Panc1 (cell line): ENCODE measurements at regions not wholly inside any gene's neighbourhood (a gene's known extent, or its start where the extent isn't known, plus 50 kb on each side); places are given as distances from the start of the nearest gene placed in this dataset.

Experiments used
- POLR2AphosphoS5 ChIP-seq: IDR thresholded peaks from 2 replicates; pipeline ENCODE4 v1.6.1; 2012; ENCODE audit warnings: mild to moderate bottlenecking, low read depth, low read length, moderate library complexity
- TCF7L2 ChIP-seq: IDR thresholded peaks from 2 replicates; pipeline ENCODE4 v1.6.1; 2011; ENCODE audit warnings: mild to moderate bottlenecking, low read depth, low read length, inconsistent platforms
- TF ChIP-seq, protein P1 (sequence below): fragments of 450-650 bp; IDR thresholded peaks from 2 replicates; pipeline ENCODE4 v1.5.1; 2017; ENCODE audit warnings: mild to moderate bottlenecking

DNA sequence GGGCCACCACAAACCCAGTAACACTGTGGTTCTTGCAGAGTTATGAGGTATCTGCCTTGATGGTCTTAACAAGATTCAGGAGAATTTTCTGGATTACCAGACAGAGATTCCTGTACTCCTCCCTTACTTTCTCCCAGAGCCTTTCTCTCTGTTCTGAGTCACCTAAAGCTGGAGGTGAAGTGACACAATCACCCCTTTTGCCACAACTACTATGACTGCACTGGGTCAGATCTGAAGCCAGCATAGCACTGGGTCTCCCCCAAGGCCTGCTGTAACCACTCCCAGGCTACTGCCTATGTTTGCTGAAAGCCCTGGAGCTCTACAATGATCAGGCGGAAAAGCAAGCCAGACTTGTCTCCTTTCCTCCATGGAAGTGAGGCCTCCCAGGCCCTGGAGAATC, 156.7 kb upstream of the NEGR1 start:
- TF ChIP-seq POLR2AphosphoS5 (no peak), TCF7L2 (no peak)
- TF ChIP-seq, protein P1, sequence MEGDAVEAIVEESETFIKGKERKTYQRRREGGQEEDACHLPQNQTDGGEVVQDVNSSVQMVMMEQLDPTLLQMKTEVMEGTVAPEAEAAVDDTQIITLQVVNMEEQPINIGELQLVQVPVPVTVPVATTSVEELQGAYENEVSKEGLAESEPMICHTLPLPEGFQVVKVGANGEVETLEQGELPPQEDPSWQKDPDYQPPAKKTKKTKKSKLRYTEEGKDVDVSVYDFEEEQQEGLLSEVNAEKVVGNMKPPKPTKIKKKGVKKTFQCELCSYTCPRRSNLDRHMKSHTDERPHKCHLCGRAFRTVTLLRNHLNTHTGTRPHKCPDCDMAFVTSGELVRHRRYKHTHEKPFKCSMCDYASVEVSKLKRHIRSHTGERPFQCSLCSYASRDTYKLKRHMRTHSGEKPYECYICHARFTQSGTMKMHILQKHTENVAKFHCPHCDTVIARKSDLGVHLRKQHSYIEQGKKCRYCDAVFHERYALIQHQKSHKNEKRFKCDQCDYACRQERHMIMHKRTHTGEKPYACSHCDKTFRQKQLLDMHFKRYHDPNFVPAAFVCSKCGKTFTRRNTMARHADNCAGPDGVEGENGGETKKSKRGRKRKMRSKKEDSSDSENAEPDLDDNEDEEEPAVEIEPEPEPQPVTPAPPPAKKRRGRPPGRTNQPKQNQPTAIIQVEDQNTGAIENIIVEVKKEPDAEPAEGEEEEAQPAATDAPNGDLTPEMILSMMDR, result no peak
